IPS-NIHi11 (cell line): ENCODE measurements at regions not wholly inside any gene's neighbourhood (a gene's known extent, or its start where the extent isn't known, plus 50 kb on each side); places are given as distances from the start of the nearest gene placed in this dataset.
"Not testable (repeated sequence)": the region's sequence is repeated elsewhere in the genome, so short reads cannot be mapped to it uniquely, and the experiment has no call there.

ENCODE experiments used
- DNase-seq: peaks from one replicate; pipeline ENCODE4 v3.0.0; 2012; ENCODE audit warnings: mixed read lengths, low spot score

DNA sequence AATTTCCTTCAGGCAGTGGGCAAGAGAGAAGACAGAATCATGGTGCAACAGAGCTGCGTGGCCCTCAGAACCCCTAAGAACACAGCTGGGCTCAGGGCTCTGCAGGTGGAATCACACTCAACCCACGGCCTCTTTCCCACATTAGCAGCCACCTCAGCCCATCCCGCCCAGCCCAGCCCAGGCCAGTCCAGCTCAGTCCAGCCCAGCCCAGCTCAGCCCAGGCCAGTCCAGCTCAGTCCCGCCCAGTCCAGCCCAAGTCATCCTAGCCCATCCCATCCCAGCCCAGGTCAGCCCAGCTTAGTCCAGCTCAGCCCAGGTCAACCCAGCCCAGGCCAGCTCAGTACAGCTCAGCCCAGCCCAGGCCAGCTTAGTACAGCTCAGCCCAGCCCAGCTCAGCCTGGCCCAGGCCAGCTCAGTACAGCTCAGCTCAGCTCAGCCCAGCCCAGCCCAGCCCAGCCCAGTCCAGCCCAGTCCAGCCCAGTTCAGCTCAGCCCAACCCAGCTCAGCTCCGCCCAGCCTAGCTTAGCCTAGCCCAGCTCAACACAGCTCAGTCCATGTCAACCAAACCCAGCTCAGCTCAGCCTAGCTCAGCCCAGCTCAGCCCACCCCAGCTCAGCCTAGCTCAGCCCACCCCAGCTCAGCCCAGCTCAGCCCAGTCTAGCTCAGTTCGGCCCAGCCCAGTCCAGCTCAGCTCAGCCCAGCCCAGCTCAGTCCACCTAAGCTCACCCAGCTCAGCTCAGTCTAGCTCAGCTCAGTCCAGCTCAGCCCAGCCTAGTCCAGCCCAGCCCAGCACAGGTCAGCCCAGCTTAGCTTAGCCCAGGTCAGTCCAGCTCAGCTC, 183.1 kb downstream of the TMEM121 start:
- DNase-seq = no peak

DNA sequence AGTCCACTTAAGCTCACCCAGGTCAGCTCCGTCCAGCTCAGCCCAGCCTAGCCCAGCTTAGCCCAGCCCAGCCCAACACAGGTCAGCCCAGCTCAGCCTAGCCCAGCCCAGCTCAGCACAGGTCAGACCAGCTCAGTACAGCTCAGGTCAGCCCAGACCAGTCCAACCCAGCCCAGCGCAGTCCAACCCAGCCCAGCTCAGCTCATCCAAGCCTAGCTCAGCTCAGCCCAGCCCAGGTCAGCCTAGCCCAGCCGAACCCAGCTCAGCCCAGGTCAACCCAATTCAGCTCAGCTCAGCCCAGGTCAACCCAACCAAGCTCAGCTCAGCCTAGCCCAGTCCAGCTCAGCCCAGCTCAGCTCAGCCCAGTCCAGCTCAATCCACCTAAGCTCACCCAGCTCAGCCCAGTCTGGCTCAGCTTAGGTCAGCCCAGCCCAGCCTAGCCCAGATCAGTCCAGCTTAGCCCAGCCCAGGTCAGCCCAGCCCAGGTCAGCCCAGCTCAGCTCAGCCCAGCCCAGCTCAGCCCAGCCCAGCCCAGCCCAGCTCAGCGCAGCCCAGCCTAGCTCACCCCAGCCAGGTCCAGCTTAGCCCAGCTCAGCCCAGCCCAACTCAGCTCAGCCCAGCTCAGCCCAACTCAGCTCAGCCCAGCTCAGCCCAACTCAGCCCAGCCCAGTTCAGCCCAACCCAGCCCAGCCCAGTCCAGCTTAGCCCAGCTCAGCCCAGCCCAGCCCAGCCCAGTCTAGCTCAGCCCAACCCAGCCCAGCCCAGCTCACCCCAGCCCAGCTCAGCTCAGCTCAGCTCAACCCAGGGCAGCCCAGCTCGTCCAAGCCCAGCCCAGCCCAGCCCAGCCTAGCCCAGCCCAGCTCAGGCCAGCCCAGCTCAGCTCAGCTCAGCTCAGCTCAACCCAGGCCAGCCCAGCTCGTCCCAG, 184.0 kb downstream of the TMEM121 start:
- no peak for DNase-seq

DNA sequence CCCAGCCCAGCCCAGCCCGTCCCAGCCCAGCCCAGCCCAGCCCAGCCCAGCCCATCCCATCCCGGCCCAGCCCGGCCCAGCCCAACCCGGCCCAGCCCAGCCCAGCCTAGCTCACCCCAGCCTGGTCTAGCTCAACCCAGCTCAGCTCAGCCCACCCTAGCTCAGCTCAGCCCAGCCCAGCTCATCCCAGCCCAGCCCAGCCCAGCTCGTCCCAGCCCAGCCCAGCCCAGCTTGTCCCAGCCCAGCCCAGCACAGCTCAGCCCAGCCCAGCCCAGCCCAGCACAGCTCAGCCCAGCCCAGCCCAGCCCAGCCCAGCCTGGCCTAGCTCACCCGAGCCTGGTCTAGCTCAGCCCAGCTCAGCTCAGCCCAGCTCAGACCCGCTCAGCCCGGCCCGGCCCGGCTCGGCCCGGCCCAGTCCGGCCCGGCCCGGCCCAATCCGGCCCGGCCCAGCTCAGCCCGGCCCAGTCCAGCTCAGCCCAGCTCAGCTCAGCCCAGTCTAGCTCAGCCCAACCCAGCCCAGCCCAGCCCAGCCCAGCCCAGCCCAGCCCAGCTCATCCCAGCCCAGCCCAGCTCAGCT, 184.7 kb downstream of the TMEM121 start:
- no peak for DNase-seq

DNA sequence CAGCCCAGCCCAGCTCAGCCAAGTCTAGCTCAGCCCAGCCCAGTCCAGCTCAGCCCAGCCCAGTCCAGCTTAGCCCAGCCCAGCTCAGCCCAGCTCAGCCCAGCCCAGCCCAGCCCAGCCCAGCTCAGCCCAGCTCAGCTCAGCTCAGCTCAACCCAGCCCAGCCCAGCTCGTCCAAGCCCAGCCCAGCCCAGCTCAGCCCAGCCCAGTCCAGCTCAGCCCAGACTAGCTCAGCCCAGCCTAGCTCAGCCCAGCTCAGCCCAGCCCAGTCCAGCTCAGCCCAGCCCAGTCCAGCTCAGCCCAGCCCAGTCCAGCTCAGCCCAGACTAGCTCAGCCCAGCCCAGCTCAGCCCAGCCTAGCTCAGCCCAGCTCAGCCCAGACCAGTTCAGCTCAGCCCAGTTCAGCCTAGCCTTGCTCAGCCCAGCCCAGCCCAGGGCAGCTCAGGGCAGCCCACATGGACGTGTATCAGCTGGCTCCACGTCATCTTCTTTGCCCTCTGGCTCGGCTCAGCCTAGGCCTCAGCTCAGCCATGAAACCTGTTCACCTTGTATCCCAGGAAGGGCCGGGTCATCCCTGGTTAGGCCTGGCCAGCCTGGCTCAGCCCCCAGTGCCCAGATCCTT, 185.6 kb downstream of the TMEM121 start:
- DNase-seq = no peak

DNA sequence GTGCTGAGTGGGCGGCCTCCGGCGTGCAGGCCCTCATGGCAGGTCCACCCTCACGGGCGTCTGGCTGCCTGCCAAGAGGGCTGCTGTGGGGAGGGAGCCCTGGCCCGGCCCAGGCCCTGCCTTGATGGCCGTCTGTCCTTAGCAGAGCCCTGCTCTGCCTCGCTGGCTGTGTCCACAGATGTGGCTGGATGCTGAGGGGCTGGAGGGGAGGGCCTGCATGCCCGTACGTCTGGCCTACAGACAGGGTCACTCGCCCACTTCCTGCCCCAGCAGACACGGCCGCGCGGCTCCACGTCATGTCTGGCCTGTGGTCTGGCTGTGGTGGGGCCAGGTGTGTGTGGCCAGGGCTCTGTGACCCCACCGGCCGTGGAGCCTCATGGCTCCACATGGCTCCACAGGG, 186.3 kb downstream of the TMEM121 start:
- DNase-seq = not testable (repeated sequence)

DNA sequence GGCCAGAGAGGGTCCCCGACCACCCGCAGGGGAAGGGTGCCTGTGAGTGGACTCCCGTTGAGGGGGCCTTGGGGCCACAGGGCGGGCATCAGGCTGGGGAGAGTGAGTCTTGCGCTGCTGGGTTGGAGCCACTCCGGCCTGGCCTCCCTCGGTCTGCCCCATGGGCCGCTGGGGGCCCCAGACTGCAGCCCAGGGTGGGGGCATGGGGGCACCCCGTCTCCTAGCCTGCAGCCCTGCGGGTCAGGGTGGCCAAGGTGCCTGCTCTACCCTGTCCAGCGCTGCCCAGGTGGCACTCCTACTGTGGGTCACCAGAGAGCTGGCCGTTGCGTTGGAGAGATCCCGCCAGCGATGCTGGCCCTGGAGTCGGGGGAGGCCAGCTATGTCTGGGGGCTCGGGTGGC, 186.8 kb downstream of the TMEM121 start:
- not testable (repeated sequence) for DNase-seq

DNA sequence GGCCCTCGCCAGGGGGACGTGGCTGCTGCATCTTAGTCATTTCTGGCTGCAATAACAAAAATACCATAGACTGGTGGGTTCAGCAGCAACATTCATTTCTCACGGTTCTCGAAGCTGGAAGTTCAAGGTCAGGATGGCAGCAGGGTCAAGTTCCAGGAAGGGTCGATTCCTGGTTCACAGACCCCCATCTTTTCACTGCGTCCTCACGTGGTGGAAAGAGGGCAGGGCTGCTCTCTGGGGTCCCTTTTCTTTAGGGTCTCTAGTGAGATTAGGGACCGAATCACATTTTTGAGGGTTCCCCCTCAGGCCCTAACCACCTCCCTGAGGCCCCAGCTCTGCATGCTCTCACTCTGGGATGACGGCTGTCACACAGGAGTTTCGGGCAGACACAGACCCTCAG, 187.5 kb downstream of the TMEM121 start:
- not testable (repeated sequence) for DNase-seq

DNA sequence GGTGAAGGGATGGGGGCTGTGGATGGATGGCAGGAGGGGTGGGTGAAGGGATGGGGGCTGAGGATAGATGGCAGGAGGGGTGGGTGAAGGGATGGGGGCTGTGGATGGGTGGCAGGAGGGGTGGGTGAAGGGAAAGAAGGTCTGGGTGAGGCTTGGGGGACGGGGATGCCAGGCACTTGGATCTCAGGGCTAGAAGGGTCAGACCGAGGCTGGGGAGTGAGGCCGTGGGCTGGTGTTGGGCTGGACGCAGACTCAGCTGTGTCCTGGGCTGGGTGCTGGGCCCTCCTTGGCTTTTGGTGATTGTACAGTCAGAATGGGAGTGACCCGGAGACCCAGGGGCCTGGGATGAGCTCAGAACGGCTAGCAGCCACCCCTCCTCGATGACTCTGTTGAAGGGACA, 192.4 kb downstream of the TMEM121 start:
- DNase-seq = not testable (repeated sequence)

DNA sequence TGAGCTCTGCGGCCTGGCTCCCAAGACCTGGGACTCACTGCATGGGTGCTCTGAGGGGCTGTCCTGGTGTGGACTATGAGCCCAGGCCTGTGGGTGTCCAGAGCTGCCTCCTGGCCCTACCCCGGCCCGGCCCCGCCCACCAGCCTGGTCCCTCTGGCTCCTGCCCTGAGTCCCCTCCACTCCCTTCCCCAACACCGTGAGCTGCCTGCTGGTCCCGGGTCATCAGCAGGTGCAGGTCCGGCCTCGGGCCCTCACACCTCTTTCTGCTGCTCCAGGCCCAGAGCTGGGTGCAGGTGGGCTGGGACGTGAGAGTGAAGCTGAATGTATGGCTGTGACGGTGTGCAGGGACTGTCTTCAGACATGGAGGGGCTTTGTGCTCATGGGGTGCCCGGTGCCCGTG, 193.7 kb downstream of the TMEM121 start:
- DNase-seq = not testable (repeated sequence)

DNA sequence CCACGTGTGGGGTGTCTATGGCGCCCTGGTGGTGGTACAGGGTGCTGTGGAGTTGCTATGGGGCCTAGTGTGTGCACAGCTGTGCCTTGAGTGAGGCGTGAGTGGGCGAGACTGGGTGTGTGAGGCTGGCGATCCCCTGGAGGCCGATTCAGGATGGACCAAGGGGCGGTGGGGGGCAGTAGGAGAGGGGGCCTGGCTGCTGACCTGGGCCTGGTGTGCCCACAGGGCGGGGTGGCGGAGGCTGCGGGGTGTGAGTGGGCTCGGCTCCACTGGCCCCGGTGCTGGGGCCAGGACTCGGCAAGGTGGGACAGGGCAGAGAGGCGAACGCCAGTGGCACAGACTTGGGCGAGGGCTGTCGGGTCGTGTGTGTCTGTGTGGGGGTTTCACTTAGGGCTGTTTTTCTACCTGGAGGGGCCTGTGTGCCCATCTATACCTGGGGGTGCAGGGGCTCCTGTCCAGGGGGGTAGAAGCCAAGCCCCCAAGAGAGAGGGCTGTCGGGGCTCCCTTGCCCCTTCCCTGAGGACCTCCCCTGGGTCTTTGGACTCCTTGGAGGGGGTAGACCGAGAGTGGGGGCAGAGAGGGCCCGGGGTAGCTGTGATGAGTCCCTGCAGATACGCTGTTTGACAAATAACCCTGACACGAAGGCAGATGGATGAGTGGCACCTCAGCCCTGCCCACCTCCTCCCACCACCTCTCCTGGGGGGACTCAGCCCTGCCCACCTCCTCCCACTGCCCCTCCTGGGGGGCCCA, 194.6 kb downstream of the TMEM121 start:
- not testable (repeated sequence) for DNase-seq

DNA sequence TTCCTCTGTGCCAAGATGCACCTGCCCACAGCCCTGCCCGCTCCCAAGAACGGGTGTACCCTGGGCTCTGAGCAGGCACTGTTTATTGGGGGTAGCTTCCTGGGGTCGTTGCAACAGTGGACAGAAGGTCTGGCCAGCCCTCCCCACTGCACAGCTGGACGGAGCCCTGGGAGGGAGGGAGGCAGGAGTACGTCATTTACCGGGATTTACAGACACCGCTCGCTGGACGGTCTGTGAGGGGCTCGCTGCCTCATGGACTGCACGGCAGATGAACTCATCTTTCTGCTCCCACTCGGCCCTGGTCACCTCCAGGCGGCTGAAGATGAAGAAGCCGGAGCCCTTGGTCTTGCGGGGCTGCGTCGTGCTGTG, 195.2 kb downstream of the TMEM121 start:
- not testable (repeated sequence) for DNase-seq

DNA sequence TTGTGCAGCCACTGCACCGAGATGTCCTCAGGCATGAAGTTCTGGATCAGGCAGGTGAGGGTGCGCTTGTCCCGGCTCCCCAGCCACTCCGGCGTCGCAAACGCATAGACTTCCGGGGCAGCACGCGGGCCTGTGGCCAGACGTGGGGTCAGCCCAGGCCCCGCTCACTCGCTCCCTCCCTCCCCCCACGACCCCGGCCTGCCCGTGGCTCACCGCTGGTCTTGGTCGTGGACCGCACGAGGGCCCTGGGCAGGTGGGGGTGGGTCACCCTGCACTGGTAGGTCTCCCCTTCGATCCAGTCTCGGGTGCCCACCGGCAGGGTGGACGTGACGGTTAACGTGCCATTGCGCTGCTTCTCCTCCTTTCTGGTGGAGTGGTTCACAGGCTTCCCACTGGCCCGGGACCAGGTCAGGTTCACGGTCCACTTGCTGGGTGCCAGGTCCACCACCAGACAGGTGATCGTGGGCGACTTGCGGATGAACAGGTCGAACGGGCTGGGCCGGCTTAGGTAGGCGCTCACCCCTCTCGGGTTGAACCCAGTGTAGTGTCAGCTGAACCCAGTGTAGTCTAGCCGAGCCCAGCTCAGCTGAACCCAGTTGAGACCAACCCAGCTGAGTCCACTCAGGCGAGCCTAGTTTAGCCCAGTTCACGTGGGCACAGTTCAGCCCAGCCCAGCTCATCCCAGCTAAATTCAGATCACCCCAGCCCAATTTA, 195.8 kb downstream of the TMEM121 start:
- DNase-seq = not testable (repeated sequence)

DNA sequence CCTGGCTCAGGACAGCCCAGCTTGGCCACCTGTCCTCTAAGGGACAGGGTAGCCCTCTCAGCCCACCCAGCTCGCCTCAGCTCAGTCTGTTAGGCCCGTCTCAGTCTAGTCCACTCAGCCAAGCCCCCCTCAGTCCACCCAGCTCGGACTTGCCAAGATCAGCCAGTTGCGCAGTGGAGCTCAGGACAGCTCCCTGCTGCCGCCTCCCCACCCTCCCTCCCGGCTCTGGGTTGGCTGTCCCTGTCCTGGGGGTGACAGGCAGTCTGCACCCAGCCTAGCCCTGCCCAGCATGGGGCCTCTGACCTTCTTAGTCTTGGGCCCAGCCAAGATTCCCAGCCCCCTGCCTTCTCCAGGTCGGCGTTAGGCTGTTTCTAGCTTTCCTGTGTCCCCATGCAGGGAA, 196.9 kb downstream of the TMEM121 start:
- DNase-seq = not testable (repeated sequence)

DNA sequence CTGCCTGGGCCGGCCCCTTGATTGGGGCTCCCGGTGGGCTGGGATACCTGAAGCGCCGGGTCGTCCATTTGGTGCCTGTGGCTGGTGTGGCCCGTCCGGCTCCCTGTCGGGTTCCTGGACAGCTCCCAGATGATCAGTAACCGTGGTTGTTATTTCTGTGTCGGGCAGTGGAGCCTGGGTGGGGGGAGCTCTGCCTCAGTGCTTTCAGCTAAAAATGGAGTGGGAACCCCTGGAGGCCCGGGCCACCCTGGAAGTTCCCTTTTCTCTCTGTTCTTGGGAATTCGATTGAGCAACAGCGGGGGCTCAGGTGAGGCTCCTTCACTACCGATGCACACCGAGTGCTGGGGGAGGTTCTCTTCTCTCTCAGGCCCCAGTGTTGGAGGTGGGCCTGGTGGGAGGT, 197.4 kb downstream of the TMEM121 start:
- not testable (repeated sequence) for DNase-seq

DNA sequence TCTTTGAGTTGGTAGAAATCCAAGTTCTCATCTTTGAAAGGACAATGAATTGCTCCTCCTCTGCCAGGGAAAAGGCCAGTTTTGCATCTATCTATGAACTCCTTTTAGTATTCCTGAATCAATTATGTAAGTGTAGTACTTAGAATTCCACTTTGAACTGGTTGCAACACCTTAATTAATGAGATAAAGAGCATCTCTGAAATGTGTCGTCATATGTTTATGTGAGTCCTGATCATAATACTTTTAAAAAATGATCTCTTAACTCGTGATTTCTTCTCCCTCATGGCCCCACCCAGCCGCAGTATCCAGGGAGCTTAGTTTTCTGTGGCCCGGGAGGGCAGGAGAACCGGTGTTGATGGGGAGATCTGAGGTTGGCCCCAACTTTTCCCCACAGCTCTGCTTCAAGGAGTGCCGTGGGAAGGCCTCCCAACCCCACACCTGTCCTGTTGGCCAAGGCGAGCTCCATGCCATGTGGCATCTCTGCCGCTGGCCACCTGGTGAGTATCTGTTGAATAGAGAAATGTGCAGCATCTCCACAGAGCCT, 203.5 kb downstream of the TMEM121 start:
- not testable (repeated sequence) for DNase-seq

DNA sequence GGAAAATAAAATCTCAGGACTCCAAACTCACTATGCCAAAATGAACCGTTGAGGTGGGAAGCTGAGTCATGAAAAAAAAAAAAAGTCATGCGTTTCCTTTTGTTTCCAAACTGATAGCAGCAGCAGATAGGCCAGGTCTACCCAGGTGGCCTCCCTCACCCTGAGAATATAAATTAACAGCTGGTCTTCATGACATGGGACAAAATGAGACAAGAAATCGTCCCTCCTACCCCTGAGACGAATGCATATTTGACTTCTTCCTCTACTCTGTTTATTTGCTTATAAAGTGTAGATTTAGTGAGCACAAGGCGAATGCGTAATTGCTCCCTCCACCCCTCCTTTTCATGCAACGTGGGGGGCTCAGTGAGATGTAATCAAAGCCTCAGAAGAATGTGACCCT, 204.3 kb downstream of the TMEM121 start:
- DNase-seq = not testable (repeated sequence)

DNA sequence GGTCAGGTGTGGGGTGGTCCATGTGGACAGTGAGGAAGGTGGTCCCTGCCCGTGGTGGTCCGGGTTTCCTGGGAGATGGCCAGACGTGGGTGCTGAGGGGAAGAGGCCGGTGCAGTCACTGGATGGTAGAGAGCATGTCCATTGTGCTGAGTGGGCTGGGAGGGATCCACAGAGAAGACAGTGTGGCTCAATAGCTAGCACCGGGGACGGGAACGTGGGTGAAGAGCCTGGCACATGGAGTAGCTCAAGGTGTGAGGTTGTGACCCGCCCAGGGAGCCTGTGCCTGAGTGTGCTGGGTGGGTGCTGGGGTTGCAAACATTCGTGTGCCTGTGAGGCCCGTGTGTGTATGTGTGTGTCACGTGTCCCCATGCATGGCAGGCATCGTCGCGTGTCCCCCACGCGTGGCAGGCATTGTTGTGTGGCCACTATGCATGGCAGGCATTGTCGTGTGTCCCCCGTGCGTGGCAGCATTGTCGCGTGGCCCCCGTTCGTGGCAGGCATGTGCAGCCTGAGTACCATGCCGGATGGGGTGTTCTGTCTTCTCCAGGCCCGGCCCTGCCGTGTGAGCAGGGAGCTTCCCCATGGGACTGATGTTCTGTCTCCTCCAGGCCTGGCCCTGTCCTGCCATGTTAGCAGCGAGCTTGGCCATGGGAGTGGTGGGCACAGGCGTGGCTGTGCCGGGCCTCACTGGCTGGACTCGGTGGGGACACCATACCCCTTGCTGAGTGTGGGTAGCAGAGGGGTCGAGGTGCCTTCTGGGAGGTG, 205.0 kb downstream of the TMEM121 start:
- not testable (repeated sequence) for DNase-seq

DNA sequence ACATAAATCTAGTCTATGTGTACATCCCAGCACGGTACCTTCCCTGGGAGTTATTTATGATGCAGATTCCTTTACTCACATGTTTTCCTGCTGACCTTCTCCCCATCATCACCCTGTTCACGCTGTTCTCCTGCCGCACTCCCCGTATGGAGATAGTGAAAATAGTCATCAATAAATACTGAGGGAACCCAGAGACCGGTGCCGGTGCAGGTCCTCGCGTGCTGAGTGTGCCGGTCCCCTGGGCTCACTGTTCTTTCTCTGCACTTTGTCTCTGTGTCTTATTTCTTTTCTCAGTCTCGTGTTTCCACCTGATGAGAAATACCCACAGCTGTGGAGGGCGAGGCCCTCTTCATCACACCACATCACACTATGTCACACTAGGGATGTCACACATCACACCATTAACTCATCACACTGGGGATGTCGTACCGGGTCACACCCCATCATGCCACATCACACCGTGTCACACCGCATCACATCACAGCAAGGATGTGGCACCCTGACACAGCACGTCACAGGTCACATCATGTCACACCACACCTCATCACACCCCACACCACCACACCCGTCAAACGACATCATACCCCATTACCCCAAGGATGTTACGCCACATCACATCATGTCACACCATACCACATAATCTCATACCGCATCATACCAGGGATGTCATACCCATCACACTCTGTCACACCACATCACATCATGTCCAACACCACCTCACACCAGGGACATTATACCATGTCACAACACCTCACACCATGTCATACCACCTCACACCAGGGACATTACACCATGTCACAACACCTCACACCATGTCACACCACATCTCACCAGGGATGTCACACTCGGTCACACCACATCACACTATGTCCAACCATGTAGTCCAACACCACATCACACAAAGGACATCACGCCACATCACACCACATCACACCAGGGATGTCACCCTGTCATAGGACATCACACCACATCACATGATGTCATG, 207.0 kb downstream of the TMEM121 start:
- no peak for DNase-seq
